Fibroblast of skin of right quadriceps (primary cell): ENCODE measurements at regions not wholly inside any gene's neighbourhood (a gene's known extent, or its start where the extent isn't known, plus 50 kb on each side); places are given as distances from the start of the nearest gene placed in this dataset.

Experiments
- DNase-seq: peaks from one replicate; pipeline ENCODE4 v3.0.0-alpha.2; 2013

GRCh38 chr7:133191787-133192186 is 61.1 kb upstream of the EXOC4 start:
- no peak for DNase-seq

DNA sequence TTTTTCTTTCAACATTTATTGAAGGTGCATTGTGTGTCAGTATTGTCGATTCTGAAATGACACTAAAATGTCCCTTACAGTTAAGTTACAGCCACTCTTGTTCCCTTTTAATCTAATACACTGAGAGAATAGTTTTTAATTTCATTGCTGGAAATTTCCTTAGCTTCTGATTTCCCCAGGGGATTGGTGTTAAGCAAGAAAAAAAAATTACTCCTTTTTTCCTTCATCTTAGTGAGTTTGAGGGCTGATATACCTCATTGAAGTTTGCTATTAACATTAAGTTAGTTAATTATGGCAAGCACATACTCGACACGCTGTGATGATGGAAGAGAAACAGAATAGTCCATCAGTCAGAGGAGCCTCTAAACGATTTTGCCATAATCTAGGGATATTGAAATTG is 57.0 kb upstream of the EXOC4 start:
- DNase-seq = no peak

DNA sequence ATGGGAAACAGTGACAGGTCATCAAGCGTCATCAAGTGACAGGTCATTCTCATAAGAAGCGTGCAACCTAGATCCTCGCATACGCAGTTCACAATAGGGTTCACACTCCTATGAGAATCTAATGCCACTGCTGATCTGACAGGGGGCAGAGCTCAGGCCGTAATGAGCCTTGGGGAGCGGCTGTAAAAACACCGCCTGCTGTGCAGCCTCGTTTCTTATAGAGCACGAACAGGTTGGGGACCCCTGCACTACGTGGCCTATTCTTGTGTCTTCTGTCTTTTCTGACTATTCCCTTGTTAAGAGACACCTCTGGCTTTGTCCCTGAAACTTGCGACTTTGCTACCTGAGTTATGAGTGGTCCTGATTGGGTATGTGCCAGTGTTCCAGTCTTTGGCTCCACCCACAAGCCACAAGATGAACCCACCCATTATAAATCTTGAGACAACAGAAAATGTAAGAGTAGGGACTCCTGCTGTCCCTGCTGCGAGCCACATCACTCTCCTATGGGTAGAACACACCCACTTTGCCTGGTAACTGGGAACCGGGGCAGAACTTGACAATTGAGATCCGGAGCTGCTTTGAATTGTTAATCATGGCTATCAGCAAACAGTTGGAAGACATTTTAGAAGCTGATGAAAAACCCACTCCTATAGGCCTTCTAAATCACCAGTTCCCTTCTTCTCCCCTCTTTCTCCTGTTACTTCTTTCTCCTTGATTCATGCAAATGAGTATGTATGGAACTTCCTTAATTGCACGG is 55.8 kb upstream of the EXOC4 start:
- no peak for DNase-seq

- DNase-seq = no peak
Observed at GRCh38 chr7:133197972-133198544, 54.8 kb upstream of the EXOC4 start.

DNA sequence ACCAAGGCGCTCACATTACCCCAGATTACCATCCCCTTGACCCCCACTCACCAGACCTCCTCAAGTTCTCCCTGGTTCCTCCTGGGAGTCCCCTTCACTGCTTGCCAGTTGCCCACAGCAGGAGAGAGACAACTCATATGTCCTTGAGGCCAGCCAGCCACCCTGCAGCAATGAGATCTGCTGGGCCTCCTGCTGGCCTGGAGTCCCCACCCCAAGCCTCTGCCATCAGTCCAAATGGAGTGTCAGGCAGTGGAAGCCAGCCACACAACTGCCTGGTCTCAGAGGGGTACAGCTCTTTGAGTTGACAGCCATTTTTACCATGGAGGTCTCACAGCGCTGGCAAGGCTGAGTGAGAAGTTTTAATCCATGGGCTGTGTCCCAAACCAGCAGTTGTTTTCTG is 53.0 kb upstream of the EXOC4 start:
- DNase-seq = no peak

GRCh38 chr7:133201470-133201869 is 51.4 kb upstream of the EXOC4 start:
- no peak for DNase-seq

- no peak for DNase-seq
Observed at GRCh38 chr7:133202942-133203341, 49.9 kb upstream of the EXOC4 start.
